Mesodermal cell (in vitro differentiated cells): ENCODE measurements at regions not wholly inside any gene's neighbourhood (a gene's known extent, or its start where the extent isn't known, plus 50 kb on each side); places are given as distances from the start of the nearest gene placed in this dataset.

Experiments
- H3K27ac ChIP-seq: 2 replicates; pipeline ENCODE4 v1.7.0; 2013; ENCODE audit warnings: mild to moderate bottlenecking, low read depth, low read length, moderate library complexity; ENCODE audit not compliant: severe bottlenecking
- H3K36me3 ChIP-seq: 2 replicates; pipeline ENCODE4 v1.7.1; 2013; ENCODE audit warnings: mild to moderate bottlenecking, low read length, moderate library complexity; ENCODE audit not compliant: control insufficient read depth, insufficient read depth
- H3K4me1 ChIP-seq: one replicate; pipeline ENCODE4 v1.7.1; 2013; ENCODE audit warnings: mild to moderate bottlenecking, low read length; ENCODE audit not compliant: insufficient read depth, control insufficient read depth, poor library complexity, severe bottlenecking
- H3K4me3 ChIP-seq: 2 replicates; pipeline ENCODE4 v1.7.0; 2013; ENCODE audit warnings: low read length, control low read depth, mild to moderate bottlenecking; ENCODE audit not compliant: insufficient read depth, poor library complexity, severe bottlenecking; ENCODE audit errors: extremely low read depth
- H3K9me3 ChIP-seq: 2 replicates; pipeline ENCODE4 v1.7.1; 2013; ENCODE audit warnings: mild to moderate bottlenecking, low read length, moderate library complexity; ENCODE audit not compliant: control insufficient read depth
- WGBS, 2 experiments: methylation state at CpG; one replicate each; pipeline ENCODE4 v1.1.5; 2013; ENCODE audit warnings: missing lambda C conversion rate in 2 of 2; ENCODE audit not compliant: insufficient coverage in 2 of 2; 5-methylcytosine and 5-hydroxymethylcytosine counted together

DNA sequence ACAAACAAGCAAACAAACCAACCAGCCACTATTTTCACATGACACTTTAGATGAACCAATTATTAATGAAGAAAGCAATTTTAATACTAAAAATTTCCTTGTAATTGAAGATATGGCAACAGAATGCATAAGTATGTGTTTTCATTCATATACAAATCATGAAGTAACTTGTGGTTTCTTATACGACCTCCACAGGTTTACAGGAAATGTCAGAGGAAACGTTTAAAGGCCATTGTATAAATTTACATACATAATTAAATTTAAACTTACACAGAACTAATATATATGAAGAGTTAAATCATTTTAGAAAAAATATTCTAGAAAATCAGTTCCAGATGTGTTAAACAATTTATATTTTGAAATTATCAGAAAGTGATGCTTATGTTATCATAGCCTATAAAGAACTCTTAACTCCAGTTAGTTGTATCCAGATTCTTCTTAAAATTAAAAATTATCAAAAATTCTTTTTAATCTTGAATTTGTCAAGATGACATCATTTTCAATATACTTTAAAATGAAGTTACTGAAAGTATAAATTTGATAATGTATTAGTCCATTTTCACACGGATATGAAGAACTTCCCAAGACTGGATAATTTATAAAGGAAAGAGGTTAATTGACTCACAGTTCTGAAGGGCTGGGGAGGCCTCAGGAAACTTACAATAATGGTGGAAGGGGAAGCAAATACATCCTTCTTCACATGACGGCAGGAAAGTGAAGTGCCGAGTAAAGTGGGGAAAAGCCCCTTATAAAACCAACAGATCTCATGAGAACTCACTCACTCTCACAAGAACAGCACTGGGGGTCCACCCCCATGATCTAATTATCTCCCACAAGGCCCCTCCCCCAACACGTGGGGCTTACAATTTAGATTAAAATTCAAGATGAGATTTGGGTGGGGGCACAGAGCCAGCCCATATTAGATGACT, 192.0 kb downstream of the PIK3R1 start:
- Histone ChIP-seq H3K27ac (no peak overlapping the region), H3K36me3 (no peaks in the 10 kb centered on the region)
- WGBS, 2 experiments, result 83% methylated on average over 1 of the region's 6 CpGs; no CpG with 5 or more reads in 1 of the 2 experiments

DNA sequence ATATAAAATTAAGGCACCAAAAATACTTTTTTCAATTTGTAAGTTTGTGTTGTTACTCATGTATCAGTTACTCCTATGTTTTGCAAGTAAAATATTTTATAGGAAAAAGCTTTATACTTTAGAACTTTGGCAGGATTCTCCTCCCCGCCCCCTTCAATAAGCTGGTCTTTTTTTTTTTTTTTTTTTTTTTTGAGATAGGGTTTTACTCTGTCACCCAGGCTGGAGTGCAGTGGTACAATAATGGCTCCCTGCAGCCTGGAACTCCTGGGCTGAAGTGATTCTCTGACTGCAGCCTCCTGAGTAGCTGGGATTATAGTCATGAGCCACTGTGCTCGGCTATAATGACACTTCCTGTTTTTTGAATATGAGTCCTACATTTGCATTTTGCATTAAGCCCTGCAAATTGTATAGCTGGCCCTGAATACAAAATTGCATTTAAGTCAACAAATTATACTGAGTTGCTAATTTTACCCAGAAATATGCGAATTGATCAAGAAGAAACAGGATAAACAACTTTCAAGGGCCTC, 192.9 kb downstream of the PIK3R1 start:
- Histone ChIP-seq H3K4me1 (peaks cover 2% of the 10 kb centered on the region), H3K9me3 (no peaks in the 10 kb centered on the region), H3K27ac (no peak overlapping the region), H3K36me3 (no peaks in the 10 kb centered on the region), H3K4me3 (no peak overlapping the region)
- WGBS, 2 experiments, result 100% methylated on average over 1 of the region's 3 CpGs

More for the DNA sequence above, 192.0 kb downstream of the PIK3R1 start:
- Histone ChIP-seq H3K4me1 (peaks cover 2% of the 10 kb centered on the region), H3K9me3 (no peaks in the 10 kb centered on the region), H3K4me3 (no peak overlapping the region)

DNA sequence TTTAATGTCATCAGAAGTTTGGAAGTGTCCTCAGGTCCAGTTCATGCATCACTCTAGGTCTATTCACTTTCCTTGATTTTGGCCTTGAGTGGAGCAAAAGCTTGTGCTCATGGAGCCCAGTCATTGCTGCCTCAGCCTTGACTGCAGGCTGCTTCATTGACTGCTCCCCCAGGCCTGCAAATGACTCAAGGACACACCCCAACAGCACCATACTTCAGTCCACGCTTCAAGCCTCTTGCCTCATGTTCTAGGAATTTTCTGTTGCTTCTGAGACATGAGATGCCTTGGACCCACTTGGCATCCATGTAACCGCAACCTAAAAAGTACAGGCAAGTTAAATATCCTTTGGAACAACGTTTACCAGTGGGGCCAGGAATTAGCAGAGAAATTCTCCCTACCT, 193.7 kb downstream of the PIK3R1 start:
- 84 to 86% methylated on average over 3 of the region's 3 CpGs for WGBS, 2 experiments
- no peaks in the 10 kb centered on the region for H3K9me3 ChIP-seq
- H3K4me1 ChIP-seq, result peaks cover 2% of the 10 kb centered on the region
- H3K36me3 ChIP-seq, result no peaks in the 10 kb centered on the region
- no peak overlapping the region for H3K4me3 ChIP-seq
- H3K27ac ChIP-seq, result no peak overlapping the region

DNA sequence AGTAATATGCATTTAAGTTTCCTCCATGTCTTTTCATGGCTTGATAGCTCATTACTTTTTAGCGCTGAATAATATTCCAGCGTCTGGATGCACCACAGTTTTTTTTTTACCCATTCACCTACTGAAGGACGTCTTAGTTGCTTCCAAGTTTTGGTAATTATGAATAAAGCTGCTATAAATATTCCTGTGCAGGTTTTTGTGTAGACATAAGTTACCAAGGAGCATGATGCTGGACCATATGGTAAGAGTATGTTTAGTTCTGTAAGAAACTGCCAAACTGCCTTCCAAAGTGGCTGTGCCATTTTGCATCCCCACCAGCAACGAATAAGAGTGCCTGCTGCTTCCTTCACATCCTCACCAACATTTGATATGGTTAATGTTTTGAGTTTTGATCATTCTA, 195.6 kb downstream of the PIK3R1 start:
- Histone ChIP-seq H3K9me3 (no peaks in the 10 kb centered on the region), H3K36me3 (no peaks in the 10 kb centered on the region), H3K4me1 (peaks cover 5% of the 10 kb centered on the region), H3K27ac (no peak overlapping the region), H3K4me3 (no peak overlapping the region)
- WGBS, 2 experiments, result 100% methylated on average over 1 of the region's 4 CpGs; no CpG with 5 or more reads in 1 of the 2 experiments

DNA sequence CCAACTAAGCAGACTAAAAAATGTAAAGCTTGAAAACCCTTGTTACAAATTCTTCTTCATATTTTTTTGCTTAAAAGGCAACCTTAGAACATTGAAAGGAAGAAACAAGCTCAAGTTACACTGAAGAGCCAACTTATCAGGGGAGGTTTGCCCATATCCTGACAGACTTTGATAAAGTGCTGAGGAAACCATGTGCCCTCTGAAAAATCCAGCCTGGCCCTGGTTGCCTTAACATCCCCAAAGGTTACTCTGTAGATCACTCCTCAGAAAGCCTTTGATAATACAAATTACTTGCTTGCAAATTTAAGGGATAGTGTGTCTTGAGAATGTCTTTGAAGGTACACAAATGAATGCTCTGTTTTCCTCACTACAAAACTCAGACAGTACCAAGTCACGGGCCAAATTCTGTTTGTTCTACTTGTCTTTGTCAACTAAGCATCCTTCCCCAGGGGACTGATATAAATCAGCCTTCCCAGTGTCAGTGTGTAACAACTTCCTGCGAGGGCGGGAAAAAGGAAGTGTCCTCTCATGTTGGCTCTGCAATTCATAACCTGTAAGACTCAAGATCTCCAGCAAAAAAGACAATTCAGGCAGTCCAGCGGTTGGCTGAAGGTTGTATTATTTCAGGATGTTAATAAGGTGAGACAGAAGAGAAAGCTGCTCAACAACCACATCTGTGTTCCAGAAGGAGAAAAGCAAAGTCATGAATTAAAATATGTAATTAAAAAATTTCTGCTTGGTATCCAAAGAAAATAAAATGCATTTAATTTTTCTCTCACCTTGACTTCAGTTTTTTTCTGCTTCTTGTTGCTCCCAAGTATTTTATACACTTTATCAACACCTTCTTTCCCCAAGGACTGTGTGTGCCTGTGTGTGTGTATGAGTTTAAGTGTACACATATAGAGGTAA, 199.9 kb downstream of the PIK3R1 start:
- no peaks in the 10 kb centered on the region for H3K36me3 ChIP-seq
- WGBS, 2 experiments, result 71 to 80% methylated on average over 3 of the region's 4 CpGs
- no peaks in the 10 kb centered on the region for H3K9me3 ChIP-seq
- H3K4me1 ChIP-seq, result peaks cover 20% of the 10 kb centered on the region
- peak overlapping the region; percentile 41 for H3K27ac ChIP-seq
- no peak overlapping the region for H3K4me3 ChIP-seq

GRCh38 chr5:68416714-68417113, 201.2 kb downstream of the PIK3R1 start:
- Histone ChIP-seq H3K9me3 (no peaks in the 10 kb centered on the region), H3K36me3 (no peaks in the 10 kb centered on the region), H3K4me1 (peaks cover 20% of the 10 kb centered on the region), H3K4me3 (no peak overlapping the region), H3K27ac (no peak overlapping the region)
- whole genome bisulfite sequencing, 2 experiments, result no CpG with 5 or more reads among the region's 1 CpG

- Histone ChIP-seq H3K4me3 (no peak overlapping the region), H3K27ac (no peak overlapping the region), H3K4me1 (peaks cover 20% of the 10 kb centered on the region), H3K36me3 (no peaks in the 10 kb centered on the region), H3K9me3 (no peaks in the 10 kb centered on the region)
- 94 to 96% methylated on average over 3 of the region's 3 CpGs for WGBS, 2 experiments
These were observed 202.6 kb downstream of the PIK3R1 start for GRCh38 chr5:68418201-68418600.

DNA sequence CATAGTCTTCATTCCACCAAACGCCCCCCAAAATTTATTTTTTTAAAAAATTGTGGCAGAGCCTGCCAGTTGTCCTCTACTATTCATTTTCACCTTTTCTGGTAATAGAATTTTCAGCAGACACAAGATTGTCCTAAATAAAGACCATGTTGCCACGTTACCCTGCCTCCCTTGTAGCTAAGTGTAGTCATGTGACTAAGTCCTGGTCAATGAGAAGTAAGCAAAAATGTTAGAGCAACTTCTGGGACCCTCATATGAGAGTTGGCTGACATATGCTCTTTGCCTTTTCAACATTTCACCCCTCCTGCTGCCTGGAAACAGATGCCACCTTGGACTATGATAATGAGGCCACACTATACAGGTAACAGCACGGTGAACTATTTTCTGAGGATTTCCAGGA, 203.1 kb downstream of the PIK3R1 start:
- Histone ChIP-seq H3K36me3 (no peaks in the 10 kb centered on the region), H3K27ac (peak overlapping the region; percentile 79), H3K4me1 (peaks cover 20% of the 10 kb centered on the region), H3K4me3 (no peak overlapping the region), H3K9me3 (no peaks in the 10 kb centered on the region)
- 88 to 100% methylated on average over 1 of the region's 3 CpGs for WGBS, 2 experiments

DNA sequence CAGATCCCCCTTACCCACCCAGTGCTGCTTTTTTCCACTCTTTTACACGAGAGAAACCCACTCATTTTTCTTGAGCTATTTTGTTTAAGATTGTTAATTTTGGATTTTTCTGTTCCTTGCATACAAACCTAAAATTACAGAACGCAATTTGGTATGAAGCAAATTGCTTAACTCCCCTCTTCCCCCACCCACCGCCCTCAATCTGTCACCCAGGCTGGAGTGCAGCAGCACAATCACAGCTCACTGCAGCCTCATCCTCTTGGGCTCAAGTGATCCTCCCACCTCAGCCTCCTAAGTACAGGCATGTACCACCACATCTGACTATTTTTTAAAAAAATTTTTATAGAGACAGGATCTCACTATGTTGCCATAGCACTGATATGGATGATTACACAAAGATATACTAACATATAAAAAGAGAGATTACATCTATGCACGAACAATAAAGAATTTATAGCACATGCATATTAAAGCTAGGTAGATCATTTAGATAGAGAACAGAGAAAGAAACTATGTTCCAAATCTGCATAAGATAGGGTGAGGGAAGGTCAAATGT, 203.6 kb downstream of the PIK3R1 start:
- H3K27ac ChIP-seq, result peak overlapping the region; percentile 79

More for the DNA sequence above, 203.6 kb downstream of the PIK3R1 start:
- 93% methylated on average over 2 of the region's 4 CpGs; no CpG with 5 or more reads in 1 of the 2 experiments for WGBS, 2 experiments
- Histone ChIP-seq H3K4me1 (peaks cover 20% of the 10 kb centered on the region), H3K9me3 (no peaks in the 10 kb centered on the region), H3K4me3 (no peak overlapping the region), H3K36me3 (no peaks in the 10 kb centered on the region)
